NB4 (cell line): ENCODE measurements at regions not wholly inside any gene's neighbourhood (a gene's known extent, or its start where the extent isn't known, plus 50 kb on each side); places are given as distances from the start of the nearest gene placed in this dataset.

Experiments used
- POLR2A ChIP-seq: IDR thresholded peaks from 2 replicates; pipeline ENCODE4 v1.6.1; 2011; ENCODE audit warnings: mild to moderate bottlenecking; ENCODE audit not compliant: insufficient read length; ENCODE audit errors: extremely low read depth
- TF ChIP-seq, protein P1 (sequence below): IDR thresholded peaks from one replicate; pipeline ENCODE4 v1.5.1; 2012; ENCODE audit warnings: low read depth, low read length

DNA sequence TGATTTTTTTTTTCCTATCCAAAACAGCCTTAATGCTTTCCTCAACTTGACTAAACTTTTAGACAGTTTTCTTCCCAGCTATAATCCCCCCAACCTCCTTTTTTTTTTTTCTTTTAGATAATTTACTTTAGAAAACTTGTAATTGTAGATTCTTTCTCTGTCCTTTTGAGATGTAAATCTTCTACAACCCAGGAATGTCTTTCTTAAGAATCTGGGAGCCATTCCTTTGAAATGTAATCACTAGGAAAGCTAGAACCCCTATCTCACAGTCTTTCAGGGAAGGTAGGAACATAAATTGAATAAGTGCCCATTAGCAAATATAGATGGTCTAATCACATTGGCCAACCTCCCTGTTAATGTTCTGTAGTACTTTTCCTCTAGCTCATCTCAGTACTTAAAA lies 285.4 kb downstream of the NUP35 start:
- TF ChIP-seq, protein P1, sequence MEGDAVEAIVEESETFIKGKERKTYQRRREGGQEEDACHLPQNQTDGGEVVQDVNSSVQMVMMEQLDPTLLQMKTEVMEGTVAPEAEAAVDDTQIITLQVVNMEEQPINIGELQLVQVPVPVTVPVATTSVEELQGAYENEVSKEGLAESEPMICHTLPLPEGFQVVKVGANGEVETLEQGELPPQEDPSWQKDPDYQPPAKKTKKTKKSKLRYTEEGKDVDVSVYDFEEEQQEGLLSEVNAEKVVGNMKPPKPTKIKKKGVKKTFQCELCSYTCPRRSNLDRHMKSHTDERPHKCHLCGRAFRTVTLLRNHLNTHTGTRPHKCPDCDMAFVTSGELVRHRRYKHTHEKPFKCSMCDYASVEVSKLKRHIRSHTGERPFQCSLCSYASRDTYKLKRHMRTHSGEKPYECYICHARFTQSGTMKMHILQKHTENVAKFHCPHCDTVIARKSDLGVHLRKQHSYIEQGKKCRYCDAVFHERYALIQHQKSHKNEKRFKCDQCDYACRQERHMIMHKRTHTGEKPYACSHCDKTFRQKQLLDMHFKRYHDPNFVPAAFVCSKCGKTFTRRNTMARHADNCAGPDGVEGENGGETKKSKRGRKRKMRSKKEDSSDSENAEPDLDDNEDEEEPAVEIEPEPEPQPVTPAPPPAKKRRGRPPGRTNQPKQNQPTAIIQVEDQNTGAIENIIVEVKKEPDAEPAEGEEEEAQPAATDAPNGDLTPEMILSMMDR, result no peak
- TF ChIP-seq POLR2A, result no peak
